AG04449 (cell line): ENCODE measurements at regions not wholly inside any gene's neighbourhood (a gene's known extent, or its start where the extent isn't known, plus 50 kb on each side); places are given as distances from the start of the nearest gene placed in this dataset.
"Not testable (repeated sequence)": the region's sequence is repeated elsewhere in the genome, so short reads cannot be mapped to it uniquely, and the experiment has no call there.

ENCODE experiments used
- CTCF ChIA-PET: fragments of 350-600 bp; formaldehyde crosslinking; extraction: SDS; loops from one replicate; lab custom pipeline; 2021; ENCODE audit warnings: antibody characterized with exemption; lab: Yijun Ruan, JAX
- POLR2A ChIA-PET: fragments of 400-600, 350-600 bp; formaldehyde crosslinking; extraction: SDS; loops from one replicate; lab custom pipeline; 2020; ENCODE audit warnings: antibody characterized with exemption, inconsistent platforms; lab: Yijun Ruan, JAX
- DNase-seq: peaks from one replicate; pipeline ENCODE4 v3.0.0-alpha.2; 2010; ENCODE audit warnings: low read depth, low spot score
- H3K4me3 ChIP-seq: 2 replicates; pipeline ENCODE4 v1.5.1; 2011; ENCODE audit warnings: low read depth, mild to moderate bottlenecking, control low read depth, low read length
- TF ChIP-seq, protein P1 (sequence below): IDR thresholded peaks from one replicate; pipeline ENCODE4 v1.5.1; 2011; ENCODE audit warnings: mild to moderate bottlenecking, moderate library complexity, low read length, control low read depth, inconsistent platforms; ENCODE audit not compliant: insufficient read depth; ENCODE audit errors: missing control alignments

DNA sequence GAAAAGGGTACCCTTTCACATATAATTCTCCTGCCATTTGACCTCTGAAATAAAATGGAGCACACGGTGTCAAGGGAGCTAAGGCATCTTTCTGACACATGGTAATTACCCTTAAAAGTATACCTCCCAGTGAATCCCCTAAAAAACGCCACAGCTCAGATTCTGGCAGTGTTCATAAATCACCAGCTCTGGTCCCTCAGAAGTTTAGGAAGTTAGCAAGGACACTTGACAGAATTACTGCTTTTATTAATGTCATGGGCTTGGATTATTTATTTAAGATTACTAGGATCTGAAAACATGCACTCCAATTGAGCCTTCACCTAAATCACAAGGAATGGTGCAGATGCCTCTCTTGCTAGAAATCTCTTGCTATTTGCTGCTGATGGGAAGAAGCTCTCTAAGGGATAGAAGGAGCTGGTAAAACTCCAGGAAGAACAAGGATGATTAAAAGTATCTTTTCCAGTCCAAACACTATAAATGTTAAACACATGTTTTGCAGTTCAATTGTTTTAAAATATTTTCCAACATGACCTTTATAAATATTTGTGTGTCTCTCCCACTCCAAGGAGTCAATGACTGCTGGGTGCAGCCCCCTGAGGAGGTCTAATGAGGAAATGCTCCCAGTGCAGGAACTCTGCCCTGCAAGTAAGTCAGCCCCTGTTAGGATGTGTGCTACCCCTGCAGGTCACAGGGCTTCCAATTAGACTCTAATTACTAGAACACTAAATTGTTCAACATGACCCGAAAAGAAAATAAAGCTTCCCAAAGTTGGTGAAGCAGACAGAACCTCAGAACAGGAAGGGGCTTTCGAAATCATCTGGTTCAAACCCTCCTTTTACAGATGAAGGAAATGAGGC lies 230.3 kb downstream of the TFAP2A start:
- ChIA-PET CTCF (no interaction called here), POLR2A (no interaction called here)
- DNase-seq: no peak
- TF ChIP-seq, protein P1, sequence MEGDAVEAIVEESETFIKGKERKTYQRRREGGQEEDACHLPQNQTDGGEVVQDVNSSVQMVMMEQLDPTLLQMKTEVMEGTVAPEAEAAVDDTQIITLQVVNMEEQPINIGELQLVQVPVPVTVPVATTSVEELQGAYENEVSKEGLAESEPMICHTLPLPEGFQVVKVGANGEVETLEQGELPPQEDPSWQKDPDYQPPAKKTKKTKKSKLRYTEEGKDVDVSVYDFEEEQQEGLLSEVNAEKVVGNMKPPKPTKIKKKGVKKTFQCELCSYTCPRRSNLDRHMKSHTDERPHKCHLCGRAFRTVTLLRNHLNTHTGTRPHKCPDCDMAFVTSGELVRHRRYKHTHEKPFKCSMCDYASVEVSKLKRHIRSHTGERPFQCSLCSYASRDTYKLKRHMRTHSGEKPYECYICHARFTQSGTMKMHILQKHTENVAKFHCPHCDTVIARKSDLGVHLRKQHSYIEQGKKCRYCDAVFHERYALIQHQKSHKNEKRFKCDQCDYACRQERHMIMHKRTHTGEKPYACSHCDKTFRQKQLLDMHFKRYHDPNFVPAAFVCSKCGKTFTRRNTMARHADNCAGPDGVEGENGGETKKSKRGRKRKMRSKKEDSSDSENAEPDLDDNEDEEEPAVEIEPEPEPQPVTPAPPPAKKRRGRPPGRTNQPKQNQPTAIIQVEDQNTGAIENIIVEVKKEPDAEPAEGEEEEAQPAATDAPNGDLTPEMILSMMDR: no peak
- no peak overlapping the region for H3K4me3 ChIP-seq

DNA sequence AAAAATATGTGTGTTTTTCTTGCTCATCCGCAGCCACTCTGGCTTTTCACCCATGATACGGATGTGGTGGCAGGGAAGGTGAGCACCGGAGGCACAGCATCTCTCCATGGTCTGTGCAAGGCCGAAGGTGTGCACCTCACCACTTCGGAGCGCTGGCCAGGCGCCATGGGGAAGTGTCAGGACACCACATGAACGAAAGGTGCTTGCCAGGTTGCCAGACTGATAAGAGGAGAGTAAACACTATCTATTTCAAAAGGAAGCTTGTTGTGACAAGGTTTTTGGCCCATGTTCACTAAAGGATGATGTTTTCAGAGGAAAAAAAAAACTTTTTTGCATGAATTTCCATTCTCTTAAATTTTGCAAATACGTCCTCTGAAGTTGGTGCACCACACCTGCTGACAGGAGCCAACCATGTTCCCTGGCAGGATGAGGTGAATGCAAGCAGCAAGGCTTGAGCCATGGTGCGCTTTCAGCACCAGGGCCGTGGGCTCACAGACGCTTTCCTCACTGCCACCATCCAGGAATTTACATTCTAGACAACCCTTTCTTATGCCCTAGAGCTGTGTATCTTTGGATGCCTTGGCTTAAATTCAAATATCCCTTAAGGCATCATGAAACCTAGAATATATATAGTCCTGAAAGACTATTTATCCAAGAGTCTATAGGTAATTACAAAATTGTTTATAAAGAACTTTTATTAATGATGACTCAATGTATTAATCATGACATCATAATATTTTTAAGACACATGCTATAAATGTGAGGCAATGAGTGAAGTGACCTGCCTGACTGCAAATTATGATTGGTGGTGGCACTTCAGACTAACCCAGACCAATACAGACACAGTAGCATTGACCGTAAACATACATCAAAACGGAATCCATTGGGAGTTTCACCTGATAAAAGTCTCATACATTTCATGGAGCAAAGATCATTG lies 234.5 kb downstream of the TFAP2A start:
- no peak for DNase-seq
- CTCF ChIA-PET: no interaction called here
- POLR2A ChIA-PET: no interaction called here
- TF ChIP-seq, protein P1: no peak
- H3K4me3 ChIP-seq: no peak overlapping the region

DNA sequence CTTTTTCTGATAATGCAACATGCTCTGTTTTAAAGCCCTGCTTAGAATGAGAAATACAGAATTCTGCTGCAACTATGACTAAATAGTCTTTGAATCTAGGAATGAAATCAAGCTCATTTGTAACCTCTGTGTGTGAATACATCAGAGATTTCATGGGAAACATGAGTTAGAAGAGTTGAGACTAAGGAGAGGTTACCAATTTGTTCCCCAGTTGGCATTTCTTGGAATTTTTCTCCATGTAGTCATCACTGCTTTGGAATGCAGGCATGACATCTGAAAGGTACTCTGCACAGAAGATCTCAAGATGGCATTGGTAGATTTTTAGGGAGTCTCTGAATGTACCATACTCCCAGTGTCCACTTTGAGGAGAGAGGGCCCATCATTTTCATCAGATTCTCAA lies 237.2 kb downstream of the TFAP2A start:
- ChIA-PET CTCF (no interaction called here), POLR2A (no interaction called here)
- TF ChIP-seq, protein P1: no peak
- H3K4me3 ChIP-seq: no peak overlapping the region
- DNase-seq: no peak

DNA sequence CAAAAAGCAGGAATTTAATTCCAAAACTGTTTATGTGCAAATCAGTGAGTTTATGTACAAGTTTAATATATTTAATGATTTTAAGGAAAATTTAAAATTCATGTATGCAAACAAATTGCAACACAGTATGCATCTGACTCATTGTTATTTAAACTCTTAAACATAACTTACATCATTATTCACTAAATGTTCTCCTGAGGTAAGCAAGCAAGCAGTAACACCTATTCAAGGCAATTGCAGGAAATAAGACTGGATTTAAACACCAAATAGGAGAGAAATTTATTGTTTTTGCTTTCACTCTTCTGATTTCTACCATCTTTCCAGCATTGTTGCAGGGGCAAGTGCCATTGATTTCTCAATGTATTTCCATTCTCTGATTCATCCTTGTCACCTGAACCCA lies 239.5 kb downstream of the TFAP2A start:
- TF ChIP-seq, protein P1: no peak
- ChIA-PET CTCF (no interaction called here), POLR2A (no interaction called here)
- DNase-seq: no peak
- no peak overlapping the region for H3K4me3 ChIP-seq

DNA sequence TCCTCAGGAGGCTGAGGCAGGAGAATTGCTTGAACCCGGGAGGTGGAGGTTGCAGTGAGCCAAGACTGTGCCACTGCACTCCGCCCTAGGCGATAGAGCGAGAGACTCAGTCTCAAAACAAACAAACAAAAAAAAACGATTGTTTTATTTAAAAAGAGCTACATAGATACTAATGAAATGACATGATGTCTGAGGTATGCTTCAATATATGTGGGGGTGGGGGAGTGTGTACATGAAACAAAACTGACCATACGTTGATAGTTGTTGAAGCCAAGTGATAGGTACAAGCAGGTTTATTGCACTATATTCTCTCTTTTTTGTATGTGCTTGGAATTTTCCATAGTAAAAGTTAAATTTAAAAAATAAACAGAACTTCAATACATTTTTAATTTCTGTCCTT lies 240.1 kb downstream of the TFAP2A start:
- no peak for DNase-seq
- TF ChIP-seq, protein P1: no peak
- POLR2A ChIA-PET: no interaction called here
- H3K4me3 ChIP-seq: no peak overlapping the region
- CTCF ChIA-PET: no interaction called here

DNA sequence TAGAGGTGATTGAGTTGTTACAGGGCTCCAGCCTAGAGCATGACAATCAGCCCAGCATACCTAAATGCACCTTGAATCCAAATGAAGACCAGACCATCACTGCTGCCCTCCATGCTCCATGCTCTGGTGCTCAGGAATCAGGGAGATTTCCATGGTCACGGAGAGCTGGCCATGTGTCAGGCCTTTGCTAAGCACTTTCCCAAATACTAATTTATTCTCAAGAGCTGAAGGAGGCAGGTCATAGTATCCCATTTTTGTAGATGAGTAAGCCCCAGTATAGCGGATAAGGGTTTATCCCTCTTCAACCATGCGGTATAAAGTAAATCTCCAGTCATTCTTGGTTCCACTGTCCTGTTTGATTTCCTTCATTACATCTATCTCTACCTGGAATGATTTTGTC lies 240.8 kb downstream of the TFAP2A start:
- DNase-seq: no peak
- ChIA-PET POLR2A (no interaction called here), CTCF (no interaction called here)
- TF ChIP-seq, protein P1: no peak
- no peak overlapping the region for H3K4me3 ChIP-seq

DNA sequence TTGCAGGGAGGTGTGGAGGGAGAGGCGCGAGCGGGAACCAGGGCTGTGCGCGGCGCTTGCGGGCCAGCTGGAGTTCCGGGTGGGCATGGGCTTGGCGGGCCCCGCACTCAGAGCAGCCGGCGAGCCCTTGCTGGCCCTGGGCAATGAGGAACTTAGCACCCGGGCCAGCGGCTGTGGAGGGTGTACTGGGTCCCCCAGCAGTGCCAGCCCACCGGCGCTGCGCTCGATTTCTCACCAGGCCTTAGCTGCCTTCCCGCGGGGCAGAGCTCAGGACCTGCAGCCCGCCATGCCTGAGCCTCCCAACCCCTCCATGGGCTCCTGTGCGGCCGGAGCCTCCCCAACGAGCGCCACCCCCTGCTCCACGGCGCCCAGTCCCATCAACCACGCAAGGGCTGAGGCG lies 243.2 kb downstream of the TFAP2A start:
- H3K4me3 ChIP-seq, CTCF ChIA-PET, POLR2A ChIA-PET, DNase-seq: not testable (repeated sequence)
